RKO (cell line): ENCODE measurements at regions not wholly inside any gene's neighbourhood (a gene's known extent, or its start where the extent isn't known, plus 50 kb on each side); places are given as distances from the start of the nearest gene placed in this dataset.
A peak's percentile ranks its signal among the peaks of the same experiment; 100 is the strongest.

Experiments
- DNase-seq: peaks from one replicate; pipeline ENCODE4 v3.0.0-alpha.2; 2016; ENCODE audit warnings: low spot score

- no peak for DNase-seq
Observed at GRCh38 chr2:49487139-49487538, 332.8 kb upstream of the FSHR start.

GRCh38 chr2:49480520-49480919 is 326.2 kb upstream of the FSHR start:
- no peak for DNase-seq

- no peak for DNase-seq
Observed at GRCh38 chr2:49465157-49465831, 311.0 kb upstream of the FSHR start.

GRCh38 chr2:49459314-49459993 is 305.1 kb upstream of the FSHR start:
- DNase-seq, result no peak

GRCh38 chr2:49444005-49444404 is 289.7 kb upstream of the FSHR start:
- no peak for DNase-seq

GRCh38 chr2:49426996-49427395 is 272.7 kb upstream of the FSHR start:
- DNase-seq, result no peak

GRCh38 chr2:49416252-49416651 is 261.9 kb upstream of the FSHR start:
- DNase-seq, result no peak

- no peak for DNase-seq
Observed at GRCh38 chr2:49404108-49404507, 249.8 kb upstream of the FSHR start.

- no peak for DNase-seq
Observed at GRCh38 chr2:49403637-49404036, 249.3 kb upstream of the FSHR start.

- DNase-seq, result no peak
Observed at GRCh38 chr2:49379406-49379805, 225.1 kb upstream of the FSHR start.

GRCh38 chr2:49371128-49371701 is 216.9 kb upstream of the FSHR start:
- DNase-seq, result no peak

GRCh38 chr2:49369650-49370049 is 215.3 kb upstream of the FSHR start:
- no peak for DNase-seq

- no peak for DNase-seq
Observed at GRCh38 chr2:49369101-49369500, 214.8 kb upstream of the FSHR start.

GRCh38 chr2:49367003-49367402 is 212.7 kb upstream of the FSHR start:
- DNase-seq, result no peak

- DNase-seq, result no peak
Observed at GRCh38 chr2:49360407-49360767, 206.1 kb upstream of the FSHR start.

GRCh38 chr2:49359721-49360406 is 205.5 kb upstream of the FSHR start:
- no peak for DNase-seq

GRCh38 chr2:49355611-49356010 is 201.3 kb upstream of the FSHR start:
- no peak for DNase-seq

GRCh38 chr2:49351560-49351959 is 197.2 kb upstream of the FSHR start:
- no peak for DNase-seq

- DNase-seq, result no peak
Observed at GRCh38 chr2:49343638-49344037, 189.3 kb upstream of the FSHR start.

GRCh38 chr2:49342156-49342555 is 187.8 kb upstream of the FSHR start:
- no peak for DNase-seq

- DNase-seq, result no peak
Observed at GRCh38 chr2:49335546-49335945, 181.2 kb upstream of the FSHR start.

GRCh38 chr2:49332415-49332814 is 178.1 kb upstream of the FSHR start:
- peak; percentile 12 for DNase-seq

GRCh38 chr2:49318531-49318930 is 164.2 kb upstream of the FSHR start:
- DNase-seq, result no peak
